ENCODE measurements at regions not wholly inside any gene's neighbourhood (a gene's known extent, or its start where the extent isn't known, plus 50 kb on each side); places are given as distances from the start of the nearest gene placed in this dataset.

GRCh38 chr13:59584761-59585670, 578.7 kb downstream of the DIAPH3 start (continued):
- TF ChIP-seq PREB (CRISPR knock-in tag; IDR thresholded peaks at IDR 0.05; ENCODE audit: borderline replicate concordance), result no peak
- no peak for TF ChIP-seq STAT6 (CRISPR knock-in tag; conservative IDR thresholded peaks at IDR 0.05; ENCODE audit: low read depth)
- TF ChIP-seq ZBTB21 (CRISPR knock-in tag; IDR thresholded peaks at IDR 0.05; ENCODE audit: borderline replicate concordance), result no peak
- no peak for TF ChIP-seq EMX1 (CRISPR knock-in tag; IDR thresholded peaks at IDR 0.05)
- TF ChIP-seq PRRX2 (CRISPR knock-in tag; IDR thresholded peaks at IDR 0.05), result no peak

GRCh38 chr13:59587030-59587429, 576.7 kb downstream of the DIAPH3 start:
- Mint-ChIP-seq H3K9me3 (peaks cover 9% of the 10 kb centered on the region), H3K4me3 (no peak overlapping the region), H3K36me3 (peaks cover 13% of the 10 kb centered on the region), H3K27me3 (ENCODE audit: low read depth) (peaks cover 84% of the 10 kb centered on the region), H3K4me1 (peaks cover 75% of the 10 kb centered on the region), H3K27ac (no peak overlapping the region)
- ChIA-PET CTCF (interaction anchor here (1.0 to 1.3 kb wide), 2 partner anchors 94 to 110 kb away, joined by 3 to 4 read pairs; no protein-coding TSS in a partner anchor), POLR2A (interaction anchor here (0.6 to 0.9 kb wide), 2 partner anchors 42 to 414 kb away, joined by 3 to 4 read pairs; no protein-coding TSS in a partner anchor)
- ATAC-seq, result peak; percentile 57
- DNase-seq (ENCODE audit: low spot score), result no peak
- TF ChIP-seq JUN (CRISPR knock-in tag; IDR thresholded peaks at IDR 0.05) (no peak), E2F1 (CRISPR knock-in tag; IDR thresholded peaks at IDR 0.05) (no peak), ARID4B (CRISPR knock-in tag; IDR thresholded peaks at IDR 0.05; ENCODE audit: borderline replicate concordance) (no peak), PREB (CRISPR knock-in tag; IDR thresholded peaks at IDR 0.05; ENCODE audit: borderline replicate concordance) (no peak), MAX (CRISPR knock-in tag; IDR thresholded peaks at IDR 0.05) (no peak), JAZF1 (CRISPR knock-in tag; IDR thresholded peaks at IDR 0.05) (no peak), KAT7 (CRISPR knock-in tag; IDR thresholded peaks at IDR 0.05; ENCODE audit: borderline replicate concordance) (no peak), ELF4 (CRISPR knock-in tag; IDR thresholded peaks at IDR 0.05; ENCODE audit: low read depth) (no peak), ZNF425 (CRISPR knock-in tag; conservative IDR thresholded peaks at IDR 0.05) (no peak), GABPB1 (CRISPR knock-in tag; IDR thresholded peaks at IDR 0.05) (no peak), CTCF (IDR thresholded peaks at IDR 0.05) (no peak), ZNF512 (CRISPR knock-in tag; IDR thresholded peaks at IDR 0.05; ENCODE audit: borderline replicate concordance) (no peak)

Measured in WTC11 (cell line).